DOHH2 (cell line): ENCODE measurements at regions not wholly inside any gene's neighbourhood (a gene's known extent, or its start where the extent isn't known, plus 50 kb on each side); places are given as distances from the start of the nearest gene placed in this dataset.

Experiments used
- CTCF ChIP-seq: fragments of 200-600 bp; sonication (generic); IDR thresholded peaks from one replicate; pipeline ENCODE4 v1.5.1; 2014; ENCODE audit warnings: antibody characterized with exemption, mild to moderate bottlenecking, low read depth, low read length; ENCODE audit not compliant: poor library complexity, severe bottlenecking
- EZH2phosphoT487 ChIP-seq: fragments of 200-600 bp; sonication (generic); IDR thresholded peaks from 2 replicates; pipeline ENCODE4 v1.6.1; 2017; ENCODE audit warnings: borderline replicate concordance, mild to moderate bottlenecking, antibody characterized with exemption, low read length, moderate library complexity, mixed read lengths

DNA sequence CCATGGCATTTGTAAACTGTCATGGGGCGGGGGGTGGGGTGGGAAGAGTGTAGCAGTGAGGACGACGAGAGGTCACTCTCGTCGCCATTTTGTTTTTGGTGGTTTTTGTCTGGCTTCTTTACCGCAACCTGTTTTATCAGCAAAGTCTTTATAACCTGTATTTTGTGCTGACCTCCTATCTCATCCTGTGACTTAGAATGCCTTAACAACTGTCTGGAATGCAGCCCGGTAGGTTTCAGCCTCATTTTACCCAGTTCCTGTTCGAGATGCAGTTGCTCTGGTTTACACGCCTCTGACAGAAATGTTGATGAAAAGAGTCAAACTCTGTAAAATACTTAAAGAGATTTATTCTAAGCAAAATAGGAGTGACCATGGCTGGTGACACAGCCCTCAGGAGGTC lies 852.0 kb downstream of the DACH1 start:
- TF ChIP-seq CTCF (no peak), EZH2phosphoT487 (no peak)
